GM10266 (cell line): ENCODE measurements at regions not wholly inside any gene's neighbourhood (a gene's known extent, or its start where the extent isn't known, plus 50 kb on each side); places are given as distances from the start of the nearest gene placed in this dataset.

Experiments
- DNase-seq: peaks from one replicate; pipeline ENCODE4 v3.0.0; 2012; ENCODE audit errors: extremely low spot score
- CTCF ChIP-seq: IDR thresholded peaks from 2 replicates; pipeline ENCODE4 v1.5.1; 2012; ENCODE audit warnings: mild to moderate bottlenecking, low read depth; ENCODE audit not compliant: control insufficient read depth, insufficient read depth; ENCODE audit errors: missing control alignments

- no peak for TF ChIP-seq CTCF
- no peak for DNase-seq
Measured at GRCh38 chr4:183834252-183834651, 70.9 kb upstream of the STOX2 start.

- TF ChIP-seq CTCF: no peak
- no peak for DNase-seq
Measured at GRCh38 chr4:183837222-183837621, 67.9 kb upstream of the STOX2 start.

GRCh38 chr4:183838987-183839712, 66.0 kb upstream of the STOX2 start:
- DNase-seq: no peak

GRCh38 chr4:183840311-183840710, 64.8 kb upstream of the STOX2 start:
- peak; percentile 74 for DNase-seq

More at GRCh38 chr4:183838987-183839712, 66.0 kb upstream of the STOX2 start:
- TF ChIP-seq CTCF: peak; percentile 10

GRCh38 chr4:183841001-183841400, 64.1 kb upstream of the STOX2 start:
- no peak for DNase-seq
- no peak for TF ChIP-seq CTCF

More at GRCh38 chr4:183840311-183840710, 64.8 kb upstream of the STOX2 start:
- TF ChIP-seq CTCF: peak; percentile 81

- DNase-seq: no peak
- TF ChIP-seq CTCF: no peak
Measured at GRCh38 chr4:183842129-183842528, 63.0 kb upstream of the STOX2 start.

GRCh38 chr4:183843248-183843671, 61.8 kb upstream of the STOX2 start:
- no peak for DNase-seq
- no peak for TF ChIP-seq CTCF
